NCI-H2196 (cell line): ENCODE measurements at regions not wholly inside any gene's neighbourhood (a gene's known extent, or its start where the extent isn't known, plus 50 kb on each side); places are given as distances from the start of the nearest gene placed in this dataset.
"Not testable (repeated sequence)": the region's sequence is repeated elsewhere in the genome, so short reads cannot be mapped to it uniquely, and the experiment has no call there.

Source experiments
- DNase-seq: peaks from one replicate; lab custom pipeline; 2025; ENCODE audit not compliant: unreplicated experiment; lab: John Stamatoyannopoulos, UW

DNA sequence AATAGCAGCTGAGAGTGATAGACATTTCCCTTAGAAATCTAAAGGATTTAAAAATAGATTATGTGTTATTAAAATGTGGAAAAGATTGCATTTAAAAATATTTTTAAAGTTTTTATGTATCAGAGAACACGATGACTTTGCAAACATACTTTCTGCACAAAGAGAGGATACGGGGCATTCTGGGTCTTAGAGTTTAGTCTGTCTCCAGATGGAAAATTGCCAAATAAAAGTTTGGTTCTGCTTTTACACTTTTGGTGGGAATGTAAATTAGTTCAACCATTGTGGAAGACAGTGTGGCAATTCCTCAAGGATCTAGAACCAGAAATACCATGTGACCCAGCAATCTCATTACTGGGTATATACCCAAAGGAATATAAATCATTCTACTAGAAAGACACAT lies 355.2 kb downstream of the NDFIP2 start:
- not testable (repeated sequence) for DNase-seq

GRCh38 chr13:79834876-79835275 lies 353.9 kb downstream of the NDFIP2 start:
- no peak for DNase-seq

GRCh38 chr13:79833991-79834390 lies 353.0 kb downstream of the NDFIP2 start:
- DNase-seq, result no peak

DNA sequence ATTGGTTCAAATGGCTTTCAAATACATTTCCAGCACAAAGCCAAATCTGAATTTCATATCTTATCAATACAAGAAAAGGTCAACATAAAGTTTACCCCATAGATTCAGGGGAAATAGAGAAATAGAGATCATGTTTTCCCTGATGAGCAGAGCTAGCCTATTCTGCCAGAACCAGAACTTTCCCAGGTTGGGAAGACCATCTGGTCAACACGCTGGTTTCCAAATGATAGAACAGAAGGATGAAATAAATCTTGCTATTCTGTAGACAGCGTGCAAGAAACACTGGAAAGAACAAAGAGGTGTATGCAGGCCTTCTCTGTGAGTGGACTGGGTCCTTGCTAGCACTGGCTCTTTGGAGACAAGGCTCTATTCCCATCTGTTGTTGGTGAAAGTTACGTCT lies 350.6 kb downstream of the NDFIP2 start:
- DNase-seq, result no peak

DNA sequence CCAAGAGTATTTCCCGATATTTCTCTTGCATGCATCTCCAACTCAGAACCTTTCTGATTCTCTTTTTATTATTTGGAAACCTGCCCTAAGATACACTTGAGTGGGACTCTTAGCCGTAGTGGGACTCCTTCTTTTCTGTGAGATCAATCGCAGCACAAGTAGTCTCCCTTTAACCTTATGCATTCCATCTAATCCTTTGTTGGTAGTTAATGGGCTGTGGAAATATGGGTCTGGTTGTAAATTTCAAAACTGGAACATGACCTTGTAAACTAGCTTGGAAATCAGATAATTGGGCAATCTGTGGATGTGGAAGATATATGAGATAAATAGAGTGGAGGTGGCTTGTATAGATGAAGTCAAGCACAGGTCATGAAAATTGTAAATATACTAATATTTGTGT lies 350.0 kb downstream of the NDFIP2 start:
- no peak for DNase-seq

GRCh38 chr13:79830426-79830825 lies 349.5 kb downstream of the NDFIP2 start:
- no peak for DNase-seq

GRCh38 chr13:79829880-79830279 lies 348.9 kb downstream of the NDFIP2 start:
- no peak for DNase-seq

DNA sequence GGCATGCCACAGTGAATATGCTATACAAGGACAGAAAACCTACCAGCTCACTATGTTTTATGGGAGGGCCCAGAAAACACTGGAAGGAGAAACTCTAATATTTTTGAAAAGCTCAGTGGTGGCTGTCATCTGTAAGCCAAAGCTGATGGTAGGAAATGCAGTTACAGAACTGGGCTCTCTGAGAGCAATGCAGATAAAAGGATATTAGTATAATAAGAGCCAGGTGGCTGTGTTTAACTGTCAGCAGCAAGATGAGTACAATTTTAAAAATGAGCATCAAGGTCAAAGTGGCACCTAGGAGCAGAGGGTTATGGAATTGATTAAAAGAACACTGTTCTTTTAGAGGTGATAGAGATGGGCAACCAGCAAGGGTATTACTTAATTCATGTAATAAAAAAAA lies 345.0 kb downstream of the NDFIP2 start:
- DNase-seq, result no peak

DNA sequence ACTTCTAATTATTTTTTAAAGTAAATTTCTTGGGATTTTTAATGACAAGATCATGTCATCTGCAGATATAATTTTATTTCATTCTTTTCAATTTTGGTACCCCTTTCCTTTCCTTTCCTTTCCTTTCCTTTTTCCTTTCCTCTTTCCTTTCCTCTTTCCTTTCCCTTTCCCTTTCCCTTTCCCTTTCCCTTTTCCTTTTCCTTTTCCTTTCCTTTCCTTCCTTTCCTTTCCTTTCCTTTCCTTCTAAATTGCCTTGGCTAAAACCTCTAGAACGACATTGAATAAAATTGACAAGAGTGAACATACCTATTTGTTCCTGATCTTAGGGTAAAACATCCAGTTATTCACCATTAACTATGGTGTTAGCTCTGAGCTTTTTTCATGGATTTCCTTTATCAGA lies 334.1 kb downstream of the NDFIP2 start:
- no peak for DNase-seq

DNA sequence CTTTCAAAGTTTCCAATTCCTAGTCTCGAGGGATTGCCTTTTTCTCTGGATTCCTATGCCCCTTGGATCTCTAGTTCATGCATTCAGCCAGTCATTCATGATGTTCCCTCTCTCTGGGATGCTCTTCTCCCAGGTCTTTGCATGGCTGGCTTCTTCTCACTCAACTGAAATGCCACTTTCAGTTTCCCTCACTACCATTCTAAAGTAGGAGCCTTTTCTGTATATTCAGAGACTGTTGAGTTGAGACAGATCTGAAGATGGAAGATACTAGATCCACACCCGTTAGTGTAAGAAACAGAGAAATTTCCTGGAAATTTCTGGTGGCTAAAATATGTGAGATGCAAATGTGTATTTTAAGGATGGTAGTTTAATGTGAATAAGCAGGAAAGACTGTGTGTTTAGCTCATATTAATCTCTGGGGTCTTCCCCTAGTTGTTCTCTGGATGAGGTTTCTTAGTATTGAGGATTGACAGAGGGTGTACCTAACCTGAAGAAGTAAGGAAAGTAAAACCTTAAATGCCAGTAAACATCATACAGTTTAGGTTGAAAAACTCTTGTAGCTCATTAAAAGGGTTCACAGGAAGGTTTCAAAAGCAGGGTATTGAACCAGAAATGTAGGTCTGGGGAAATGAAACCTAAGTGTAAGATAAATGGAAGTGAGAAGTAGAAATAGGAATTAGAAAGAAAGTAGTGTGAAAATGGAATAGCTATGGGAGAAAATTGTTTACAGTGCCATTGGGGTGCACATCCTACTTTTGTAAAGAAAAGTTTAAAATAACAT lies 331.3 kb downstream of the NDFIP2 start:
- DNase-seq, result no peak

- DNase-seq, result no peak
Measured at GRCh38 chr13:79811170-79811569, 330.2 kb downstream of the NDFIP2 start.

GRCh38 chr13:79810669-79811068 lies 329.7 kb downstream of the NDFIP2 start:
- no peak for DNase-seq

- no peak for DNase-seq
Measured at GRCh38 chr13:79810018-79810417, 329.1 kb downstream of the NDFIP2 start.

- no peak for DNase-seq
Measured at GRCh38 chr13:79808475-79808874, 327.5 kb downstream of the NDFIP2 start.

DNA sequence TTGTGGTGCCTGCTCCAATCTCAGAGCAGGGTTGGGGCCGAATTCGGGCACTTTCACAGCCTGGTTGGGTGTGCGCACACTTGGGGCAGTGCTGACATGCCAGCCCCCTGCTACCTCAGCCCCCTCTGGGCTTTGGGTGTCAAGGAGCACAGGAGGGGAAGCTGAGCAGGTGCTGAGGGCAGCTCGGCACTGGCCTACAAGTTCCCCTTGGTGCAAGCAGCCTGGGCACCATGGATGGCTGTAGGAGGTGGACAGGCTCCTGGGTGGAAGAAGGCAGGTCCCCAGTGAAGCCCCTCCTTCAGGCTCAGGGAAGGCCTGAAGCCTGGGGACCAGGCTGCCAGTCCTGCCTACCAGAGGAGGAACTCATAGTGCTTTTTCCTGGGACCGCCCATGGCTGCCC lies 326.6 kb downstream of the NDFIP2 start:
- no peak for DNase-seq

DNA sequence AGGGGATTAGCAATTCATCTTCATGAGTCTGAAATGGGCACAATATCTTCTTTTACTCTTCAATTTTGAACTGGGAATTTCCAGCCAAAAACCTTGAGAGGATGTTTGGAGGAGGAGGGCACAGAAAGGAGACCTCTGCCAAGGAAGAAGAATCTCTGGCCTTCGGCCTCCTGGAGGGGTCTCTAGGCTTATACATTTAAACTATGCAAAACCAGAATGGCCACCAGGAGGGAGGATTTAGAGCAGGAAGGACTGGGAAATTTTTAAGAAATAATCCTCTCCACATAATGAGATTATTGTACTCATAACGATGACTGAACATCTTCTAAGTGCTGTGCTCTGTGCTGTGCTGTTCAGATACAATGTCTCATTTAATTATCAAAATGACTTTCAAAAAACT lies 325.9 kb downstream of the NDFIP2 start:
- DNase-seq, result no peak

DNA sequence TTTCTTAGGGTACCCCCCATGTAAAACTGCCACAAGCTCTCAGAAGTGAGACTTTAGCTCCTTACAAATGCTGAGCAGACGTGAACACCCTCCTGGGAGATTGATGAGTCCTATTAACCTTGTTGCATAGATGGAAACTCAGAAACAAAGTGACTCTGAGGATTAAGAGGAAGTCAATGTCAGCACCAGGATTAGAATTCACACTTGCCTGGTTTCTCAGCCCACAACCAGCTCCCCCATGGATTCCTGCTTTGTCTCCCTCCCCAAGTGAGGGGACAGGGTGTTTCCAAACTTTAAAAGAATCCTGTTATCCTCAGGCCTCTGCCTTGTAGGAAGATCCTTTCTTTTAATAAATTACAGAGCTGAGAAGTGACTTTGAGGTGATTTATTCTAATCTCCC lies 324.4 kb downstream of the NDFIP2 start:
- no peak for DNase-seq

GRCh38 chr13:79803989-79804388 lies 323.0 kb downstream of the NDFIP2 start:
- no peak for DNase-seq

DNA sequence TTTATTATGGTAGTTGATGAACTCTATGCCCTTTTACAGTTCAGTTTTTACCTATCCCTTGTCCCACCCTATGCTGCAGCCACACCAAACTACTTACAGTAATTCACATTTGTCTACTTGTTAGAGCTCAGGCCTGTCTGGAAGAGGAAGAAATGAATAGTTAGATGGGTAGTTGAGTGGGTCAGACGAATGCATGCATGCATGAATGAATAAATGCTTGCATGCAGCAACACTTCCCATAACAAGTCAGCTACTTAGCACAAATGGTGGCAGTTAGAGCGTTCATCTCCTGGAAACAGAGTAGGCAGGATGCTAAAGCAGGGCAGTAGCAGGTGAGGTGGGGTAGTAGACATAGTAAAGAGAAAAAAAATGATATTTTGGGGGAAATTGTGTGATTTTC lies 322.3 kb downstream of the NDFIP2 start:
- DNase-seq, result no peak

DNA sequence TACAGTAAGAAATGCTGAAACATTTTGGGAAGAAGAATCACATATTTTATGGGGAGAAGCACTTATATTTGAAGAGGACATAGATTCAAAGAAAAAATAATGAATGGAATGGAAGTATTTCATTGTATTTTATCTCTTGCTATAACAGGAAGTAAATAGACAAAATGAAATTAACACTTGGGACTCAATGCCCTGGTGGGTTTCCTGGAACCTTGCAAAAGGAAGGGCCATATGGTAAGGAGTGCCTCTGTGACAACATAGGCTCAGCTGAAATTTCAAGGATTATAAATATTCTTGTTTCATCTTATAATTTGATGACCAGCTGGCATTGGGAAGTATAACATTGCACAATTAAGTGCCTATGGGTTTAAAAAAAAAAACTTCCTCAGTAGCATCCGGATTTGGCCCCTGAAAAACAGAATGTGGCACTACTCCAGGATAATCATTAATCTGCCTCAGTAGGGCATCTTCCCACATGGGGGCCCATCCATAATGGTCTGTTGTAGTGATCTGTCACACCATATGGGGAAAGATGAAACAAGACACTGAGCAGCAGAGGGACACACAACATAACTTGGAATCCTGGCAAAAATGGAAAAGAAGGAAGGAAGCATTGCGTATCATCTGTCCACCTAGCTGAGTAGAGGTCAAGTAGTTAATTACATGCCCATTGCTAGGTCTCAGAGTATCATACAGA lies 321.6 kb downstream of the NDFIP2 start:
- DNase-seq, result no peak

DNA sequence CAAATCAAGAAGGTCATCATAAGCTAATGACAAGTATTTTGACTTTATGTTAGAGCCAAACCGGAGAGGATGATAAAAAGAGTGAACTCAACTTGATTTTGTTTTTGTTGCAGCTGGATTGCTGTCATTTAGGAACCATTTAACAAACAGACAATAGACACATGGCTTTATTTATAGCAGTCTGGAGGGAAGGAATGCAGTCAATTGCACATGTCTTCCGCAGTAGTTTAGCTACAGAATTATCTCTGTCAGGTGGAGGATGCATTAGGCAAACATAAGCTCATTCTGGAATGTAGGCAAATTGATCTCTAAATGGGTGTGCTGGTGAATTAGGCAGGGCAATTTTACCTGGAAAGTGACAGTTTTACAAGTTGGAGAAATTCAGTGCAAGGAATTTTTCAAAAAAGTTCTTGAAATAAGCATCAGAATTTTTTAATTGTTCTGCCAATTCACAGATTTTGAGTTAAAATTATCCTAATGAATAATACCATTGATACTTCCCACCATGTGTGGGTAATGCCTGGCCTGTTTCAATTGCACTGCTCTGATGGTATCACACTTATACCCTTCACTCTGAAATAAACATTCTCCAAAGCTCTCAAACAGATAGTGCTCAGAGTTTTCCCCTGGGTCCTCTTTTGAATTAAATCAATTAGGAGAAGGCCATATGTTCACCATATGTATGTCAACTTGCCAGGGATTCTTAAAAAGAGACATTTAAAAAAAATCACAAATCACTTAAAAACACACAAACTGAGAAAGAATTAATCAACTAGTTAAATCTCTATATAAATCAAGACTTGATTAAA lies 318.3 kb downstream of the NDFIP2 start:
- no peak for DNase-seq

DNA sequence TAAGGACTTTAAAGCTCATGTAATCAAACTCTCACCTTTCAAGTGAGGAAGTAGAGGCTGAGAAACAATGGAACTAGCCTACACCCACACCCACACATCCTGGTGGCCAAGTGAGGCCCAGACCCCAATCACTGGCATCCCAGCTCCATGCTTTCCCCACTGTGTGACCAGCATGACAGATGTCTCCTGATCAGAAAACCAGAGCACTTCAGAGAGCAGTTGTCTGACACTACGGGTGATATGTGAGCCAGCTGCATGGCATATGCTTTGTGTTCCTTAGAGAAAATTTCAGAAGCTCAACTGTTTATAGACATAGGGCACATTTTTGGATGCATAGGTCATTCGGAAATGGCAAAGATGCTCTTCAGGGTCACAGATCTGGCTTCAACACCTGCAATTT lies 315.2 kb downstream of the NDFIP2 start:
- no peak for DNase-seq
